Fibroblast of villous mesenchyme (primary cell): ENCODE measurements at regions not wholly inside any gene's neighbourhood (a gene's known extent, or its start where the extent isn't known, plus 50 kb on each side); places are given as distances from the start of the nearest gene placed in this dataset.

Experiments
- DNase-seq: peaks from one replicate; pipeline ENCODE4 v3.0.0-alpha.2; 2010; ENCODE audit warnings: low read depth
- H3K4me3 ChIP-seq: 2 replicates; pipeline ENCODE4 v1.5.1; 2011; ENCODE audit warnings: low read depth, mild to moderate bottlenecking, low read length
- CTCF ChIP-seq: IDR thresholded peaks from 2 replicates; pipeline ENCODE4 v1.5.1; 2012; ENCODE audit warnings: low read depth, mild to moderate bottlenecking, low read length; ENCODE audit not compliant: insufficient read depth

- DNase-seq = no peak
- no peak overlapping the region for H3K4me3 ChIP-seq
- no peak for TF ChIP-seq CTCF
Measured at GRCh38 chr13:109355166-109355565, 431.2 kb downstream of the IRS2 start.

DNA sequence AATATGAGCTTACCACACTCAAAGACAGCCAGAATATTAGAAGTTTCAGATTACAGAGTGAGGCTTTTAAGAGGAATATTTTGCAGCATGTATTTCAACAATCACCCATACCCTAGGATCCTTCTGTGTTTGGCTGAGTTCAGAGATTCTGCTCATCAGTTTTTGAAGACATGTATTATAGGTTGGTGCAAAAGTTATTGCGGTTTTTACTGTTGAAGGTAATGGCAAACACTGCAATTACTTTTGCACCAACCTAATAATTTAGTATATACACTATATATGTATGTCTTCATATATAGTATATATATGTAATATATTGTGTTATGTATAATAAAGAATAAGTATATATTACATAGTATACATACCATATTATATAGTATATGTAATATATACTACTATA lies 435.1 kb downstream of the IRS2 start:
- H3K4me3 ChIP-seq = no peak overlapping the region
- DNase-seq = no peak
- no peak for TF ChIP-seq CTCF

DNA sequence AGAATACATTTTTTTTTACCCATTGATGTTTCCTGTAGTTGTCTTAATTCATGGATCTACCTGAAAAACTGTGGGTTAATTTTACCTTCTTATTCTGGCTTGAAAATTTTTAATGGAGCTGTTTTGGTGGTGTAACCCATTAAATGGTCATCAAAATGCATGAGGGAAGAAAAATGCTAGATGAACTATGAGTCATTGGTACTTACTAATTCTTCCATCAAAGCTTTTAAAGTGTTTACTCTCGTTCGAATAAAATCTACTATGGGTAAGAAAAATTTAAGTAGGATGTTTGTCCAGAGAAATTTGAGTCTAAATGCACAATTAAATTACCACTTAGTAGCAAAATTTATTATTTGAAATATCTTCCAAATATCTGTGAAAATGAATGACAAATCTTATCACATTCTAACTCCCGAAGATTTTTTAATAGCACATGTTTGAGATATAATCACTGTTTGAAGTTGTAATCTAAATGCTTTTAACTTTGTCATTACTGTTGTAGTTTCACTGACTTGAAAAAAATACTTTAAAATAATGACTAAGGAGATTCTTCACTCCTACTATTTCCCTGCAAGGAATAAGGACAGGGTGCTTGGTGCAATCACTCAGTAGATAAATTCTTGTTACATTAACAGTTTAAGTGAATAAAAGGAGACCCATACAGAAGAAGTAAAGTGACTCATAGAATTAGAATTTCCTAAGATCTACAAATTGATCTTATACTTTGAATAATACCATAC lies 437.7 kb downstream of the IRS2 start:
- no peak overlapping the region for H3K4me3 ChIP-seq
- TF ChIP-seq CTCF = no peak
- peak; percentile 44 for DNase-seq

DNA sequence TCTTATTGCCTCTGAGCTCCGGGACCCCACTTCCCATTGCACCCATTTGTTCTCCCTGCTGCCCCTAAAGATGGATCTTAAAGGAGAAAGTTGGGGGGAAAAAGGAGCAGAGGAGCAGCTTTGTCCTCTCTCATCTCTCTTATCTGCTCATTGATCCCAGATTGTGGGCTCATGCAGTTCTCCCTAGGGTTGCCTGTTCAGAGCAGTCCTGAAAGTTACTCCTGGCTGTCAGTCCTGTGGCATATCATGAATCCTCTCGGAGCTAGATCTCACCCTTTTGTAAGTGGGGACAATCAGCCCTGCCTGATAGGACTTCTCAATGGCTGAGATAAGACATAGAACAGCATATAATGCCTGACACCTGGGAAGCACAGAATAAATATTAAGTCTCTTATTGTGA lies 440.3 kb downstream of the IRS2 start:
- no peak for DNase-seq
- no peak for TF ChIP-seq CTCF
- H3K4me3 ChIP-seq = no peak overlapping the region

GRCh38 chr13:109345433-109345941 lies 440.9 kb downstream of the IRS2 start:
- no peak for TF ChIP-seq CTCF
- H3K4me3 ChIP-seq = no peak overlapping the region
- peak; percentile 23 for DNase-seq

DNA sequence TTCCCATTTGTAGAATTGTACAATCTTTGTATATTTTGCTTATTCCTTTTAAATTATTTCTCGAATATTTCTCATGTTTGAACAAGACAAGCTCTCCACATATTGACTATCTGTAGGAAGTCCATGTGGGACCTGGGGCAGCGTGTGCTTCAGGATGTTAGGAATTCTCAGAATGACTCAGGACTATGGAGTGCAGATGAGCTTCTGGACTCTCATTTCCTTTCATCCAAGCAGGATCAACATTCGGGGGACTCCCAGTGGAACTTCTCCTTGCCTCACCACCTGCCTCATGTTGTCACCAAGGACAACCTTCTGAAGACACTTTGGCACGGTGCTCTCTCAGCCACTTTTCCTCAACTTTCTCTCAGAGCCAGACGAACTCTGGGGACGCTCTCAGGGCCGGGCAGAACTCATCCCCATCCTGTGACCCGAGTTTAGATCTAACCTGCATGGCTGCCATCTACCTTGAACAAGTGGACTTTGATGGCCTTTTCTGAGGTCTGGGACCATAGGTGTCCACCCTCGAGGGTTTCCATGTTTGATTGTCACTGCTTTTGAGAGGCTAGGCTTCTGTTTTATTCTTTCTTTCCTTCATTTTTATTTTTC lies 441.7 kb downstream of the IRS2 start:
- peak; percentile 50 for DNase-seq
- no peak for TF ChIP-seq CTCF
- H3K4me3 ChIP-seq = no peak overlapping the region
